ENCODE measurements at regions not wholly inside any gene's neighbourhood (a gene's known extent, or its start where the extent isn't known, plus 50 kb on each side); places are given as distances from the start of the nearest gene placed in this dataset.

- DNase-seq (ENCODE audit: low read depth): no peak
Measured at GRCh38 chr3:66692766-66693150, 191.9 kb upstream of the LRIG1 start.

- DNase-seq (ENCODE audit: low read depth): no peak
Measured at GRCh38 chr3:66693461-66694031, 192.7 kb upstream of the LRIG1 start.

- DNase-seq (ENCODE audit: low read depth): no peak
Measured at GRCh38 chr3:66702126-66702525, 201.3 kb upstream of the LRIG1 start.

GRCh38 chr3:66703501-66703900, 202.7 kb upstream of the LRIG1 start:
- no peak for DNase-seq (ENCODE audit: low read depth)

GRCh38 chr3:66705076-66705475, 204.3 kb upstream of the LRIG1 start:
- DNase-seq (ENCODE audit: low read depth): no peak

DNA sequence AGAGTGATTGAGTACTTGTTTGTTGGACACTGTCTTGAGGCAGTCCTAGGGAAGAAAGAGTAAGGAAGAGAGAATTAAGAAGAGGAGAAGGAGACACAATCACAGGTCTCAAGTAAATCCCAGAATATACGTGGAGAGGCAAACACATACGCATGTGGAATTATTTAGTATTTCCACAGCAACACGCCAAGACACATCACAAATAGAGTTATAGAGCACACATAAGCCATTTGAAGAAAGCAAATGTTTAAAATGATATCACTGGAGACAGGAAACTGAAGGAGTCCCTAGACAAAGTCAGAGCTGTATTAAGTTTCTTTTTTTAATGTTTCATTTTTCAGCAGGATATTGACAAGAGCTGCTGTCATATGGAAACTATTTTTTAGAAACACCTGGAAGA, 206.1 kb upstream of the LRIG1 start:
- no peak for DNase-seq (ENCODE audit: low read depth)

- DNase-seq (ENCODE audit: low read depth): no peak
Measured at GRCh38 chr3:66709532-66709931, 208.7 kb upstream of the LRIG1 start.

GRCh38 chr3:66712210-66712609, 211.4 kb upstream of the LRIG1 start:
- DNase-seq (ENCODE audit: low read depth): no peak

- no peak for DNase-seq (ENCODE audit: low read depth)
Measured at GRCh38 chr3:66713921-66714320, 213.1 kb upstream of the LRIG1 start.

GRCh38 chr3:66715806-66716205, 215.0 kb upstream of the LRIG1 start:
- no peak for DNase-seq (ENCODE audit: low read depth)

DNA sequence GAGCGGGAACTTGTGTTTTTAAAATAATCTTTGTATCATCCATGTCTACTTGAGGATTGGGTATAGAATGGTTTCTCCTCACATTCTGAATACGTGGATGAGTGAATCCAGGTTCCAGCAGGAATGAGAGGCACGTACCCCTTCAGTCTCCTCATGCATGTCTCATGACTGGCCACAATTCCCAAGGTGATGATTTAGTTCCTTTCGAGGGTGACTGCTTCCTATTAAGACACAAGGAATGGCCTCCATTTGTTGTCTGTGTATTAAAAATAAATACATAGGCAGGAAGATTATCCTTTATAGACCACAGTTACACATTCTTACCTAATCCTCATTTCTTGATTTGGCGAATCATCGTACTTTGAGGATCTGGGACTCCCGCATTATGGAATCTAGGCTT, 217.0 kb upstream of the LRIG1 start:
- DNase-seq (ENCODE audit: low read depth): no peak

GRCh38 chr3:66719796-66720356, 219.1 kb upstream of the LRIG1 start:
- no peak for DNase-seq (ENCODE audit: low read depth)

GRCh38 chr3:66720508-66720907, 219.7 kb upstream of the LRIG1 start:
- no peak for DNase-seq (ENCODE audit: low read depth)

GRCh38 chr3:66722675-66723074, 221.9 kb upstream of the LRIG1 start:
- no peak for DNase-seq (ENCODE audit: low read depth)

DNA sequence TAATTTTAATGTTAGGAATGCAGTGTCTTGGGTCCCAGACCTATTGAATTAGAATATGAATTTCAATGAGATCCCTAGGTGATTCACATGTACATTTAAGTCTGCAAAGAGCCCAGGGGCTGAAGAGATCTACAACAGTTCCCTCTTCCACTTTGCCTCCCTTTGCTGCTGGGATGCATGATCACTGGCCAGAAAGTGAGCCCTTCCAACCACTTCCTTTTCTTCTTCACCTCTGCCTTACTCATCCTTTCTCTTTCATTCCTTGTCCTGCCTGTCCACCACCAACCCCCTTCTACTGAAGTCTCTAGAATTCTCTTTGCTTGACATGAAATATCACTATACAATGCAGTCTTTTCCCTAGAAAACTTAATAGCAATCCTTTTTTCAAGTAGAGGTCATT, 222.4 kb upstream of the LRIG1 start:
- DNase-seq (ENCODE audit: low read depth): no peak

DNA sequence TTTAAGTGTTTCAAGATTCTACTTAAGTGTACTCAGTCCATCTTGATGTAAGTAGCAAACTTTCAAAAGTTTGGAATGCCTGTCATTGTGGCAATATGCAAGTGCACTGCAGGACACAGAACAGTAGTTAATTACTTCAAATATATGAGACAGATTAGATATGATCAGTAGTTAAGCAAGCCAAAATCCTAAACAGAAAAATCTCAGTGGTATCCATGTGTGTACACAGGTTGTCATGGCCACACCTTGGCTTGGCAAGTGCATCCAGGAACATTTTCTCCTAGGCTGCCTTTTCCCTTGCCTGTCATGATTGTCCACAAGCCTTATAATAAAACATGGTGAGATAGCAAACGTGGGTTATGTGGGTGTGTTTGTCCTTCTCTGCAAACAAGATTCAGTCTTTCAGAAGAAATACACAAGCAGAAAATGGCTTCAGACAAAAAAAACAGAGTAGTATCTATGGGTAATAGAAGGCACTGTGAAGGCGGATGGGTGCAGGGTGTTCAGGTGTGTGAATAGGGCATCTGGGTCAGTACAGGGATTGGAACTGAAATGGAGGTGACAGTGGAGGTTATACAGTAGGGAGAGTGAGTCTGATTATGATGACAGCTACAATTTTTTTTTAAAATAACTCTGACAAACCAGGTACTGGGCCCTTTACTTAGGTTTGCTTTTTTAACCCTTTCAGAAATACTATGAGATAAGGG, 229.0 kb upstream of the LRIG1 start:
- DNase-seq (ENCODE audit: low read depth): no peak

DNA sequence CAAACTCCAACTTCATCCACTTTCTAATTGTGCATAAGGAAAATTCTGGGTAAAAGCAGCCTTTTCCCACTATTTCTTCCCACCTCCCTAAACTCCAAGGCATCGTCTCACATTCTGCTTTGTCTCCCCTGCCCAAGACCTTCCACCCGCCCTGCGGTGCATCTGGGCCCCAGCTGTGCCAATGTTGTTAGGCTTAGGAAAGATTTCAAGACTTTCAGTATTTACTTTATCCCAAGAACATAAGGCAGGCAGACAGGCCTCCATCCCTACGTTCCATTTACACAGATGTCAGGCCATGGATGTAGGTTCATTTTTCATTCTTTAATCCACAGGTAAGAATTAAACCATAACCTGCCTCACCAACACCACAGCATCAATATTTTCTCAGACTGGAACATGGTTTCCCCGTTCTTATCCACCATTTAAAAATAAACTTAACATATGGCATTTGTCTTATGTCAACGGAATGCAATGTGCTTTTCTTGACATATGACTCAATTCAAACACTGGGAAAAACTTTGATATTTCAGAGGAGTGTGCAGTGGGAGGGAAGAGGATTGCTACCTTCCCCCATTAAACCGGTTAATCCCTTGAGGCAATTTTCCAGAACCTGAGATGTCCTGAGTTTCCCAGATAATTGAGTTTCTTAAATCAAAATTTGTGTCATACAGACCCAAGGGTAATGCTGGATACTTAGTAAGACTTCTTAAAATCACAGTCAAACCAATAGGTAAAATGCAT, 238.0 kb upstream of the LRIG1 start:
- no peak for DNase-seq (ENCODE audit: low read depth)

DNA sequence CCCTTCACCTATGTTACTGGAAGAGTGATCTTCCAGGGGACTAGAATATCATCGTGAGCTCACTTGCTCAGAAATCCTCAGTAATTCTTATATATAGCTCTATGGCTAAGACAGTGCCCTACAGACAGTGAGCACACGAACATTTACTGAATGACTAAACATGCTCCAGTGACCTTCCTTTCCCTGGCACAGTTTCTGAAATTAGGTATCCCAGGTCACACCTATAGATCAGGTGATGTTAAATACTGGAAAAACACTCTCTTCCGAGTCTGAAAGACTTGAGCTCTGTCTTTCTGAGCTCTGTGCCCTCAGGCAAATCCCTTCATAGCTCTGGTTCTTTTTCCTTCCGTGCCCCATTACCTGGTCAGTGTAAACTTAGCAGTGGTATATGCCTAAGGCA, 239.4 kb upstream of the LRIG1 start:
- no peak for DNase-seq (ENCODE audit: low read depth)

GRCh38 chr3:66744521-66744920, 243.7 kb upstream of the LRIG1 start:
- DNase-seq (ENCODE audit: low read depth): no peak

DNA sequence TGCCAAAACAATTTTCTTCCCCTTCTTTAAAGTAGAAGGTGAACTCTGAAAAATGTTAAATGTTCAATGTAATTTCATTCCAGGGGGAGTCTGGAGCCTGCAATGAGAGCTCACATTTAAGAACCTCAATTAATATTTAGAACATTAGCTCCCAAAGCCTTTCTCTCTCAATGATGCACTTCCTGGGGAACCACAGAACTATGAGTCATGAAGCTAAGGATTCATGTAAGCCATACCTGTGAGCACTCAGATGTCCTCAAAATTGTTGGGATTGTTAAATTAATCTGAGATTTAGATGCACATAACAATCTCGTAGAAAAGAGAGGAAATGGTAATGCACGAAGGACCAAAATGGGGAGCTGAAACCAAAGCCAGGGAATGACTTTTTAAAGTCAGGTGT, 244.2 kb upstream of the LRIG1 start:
- no peak for DNase-seq (ENCODE audit: low read depth)

- DNase-seq (ENCODE audit: low read depth): no peak
Measured at GRCh38 chr3:66747261-66747660, 246.4 kb upstream of the LRIG1 start.

- no peak for DNase-seq (ENCODE audit: low read depth)
Measured at GRCh38 chr3:66747696-66748095, 246.9 kb upstream of the LRIG1 start.

DNA sequence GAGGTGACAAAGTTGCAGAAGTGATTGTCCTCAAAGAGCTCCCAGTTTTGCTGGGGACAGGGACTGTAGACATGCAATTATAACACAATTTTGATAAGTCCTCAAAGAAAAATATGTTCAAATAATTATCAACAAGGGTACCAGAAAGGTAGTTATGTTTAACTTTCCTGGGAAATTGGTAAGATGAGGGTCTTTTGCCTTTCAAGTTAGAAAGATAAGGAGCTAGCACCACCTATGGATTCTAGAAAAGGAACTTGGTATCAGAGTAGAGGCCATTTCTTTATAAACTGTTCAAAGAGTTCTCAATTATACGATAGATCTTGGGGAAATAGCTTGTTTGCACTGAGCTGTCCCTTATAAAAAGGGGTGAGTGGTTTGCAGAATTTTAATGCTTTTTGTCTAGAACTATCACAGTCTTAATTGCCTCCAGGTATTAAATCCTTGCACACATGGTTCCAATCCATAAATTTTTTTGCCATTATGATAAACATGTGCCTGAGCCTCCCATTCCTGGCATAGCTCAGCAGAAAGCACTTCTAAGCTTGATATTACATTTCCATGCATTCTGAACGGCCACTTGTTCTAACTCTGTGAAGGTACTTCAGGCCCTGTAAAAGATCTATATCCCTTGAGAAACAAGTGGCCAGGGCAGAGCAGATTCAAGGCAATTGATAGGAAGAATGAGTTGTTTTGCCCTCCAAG, 247.5 kb upstream of the LRIG1 start:
- DNase-seq (ENCODE audit: low read depth): no peak

Data from stimulated activated CD8-positive, alpha-beta memory T cell treated with anti-CD3 and anti-CD28 coated beads, Interleukin-15, amount 100 ng/mL, for 24 hours (primary cell).